Activated naive CD8-positive, alpha-beta T cell treated with anti-CD3 and anti-CD28 coated beads, Interleukin-2, amount 50 U/mL, for 24 hours (primary cell): ENCODE measurements at regions not wholly inside any gene's neighbourhood (a gene's known extent, or its start where the extent isn't known, plus 50 kb on each side); places are given as distances from the start of the nearest gene placed in this dataset.
"Not testable (repeated sequence)": the region's sequence is repeated elsewhere in the genome, so short reads cannot be mapped to it uniquely, and the experiment has no call there.

ENCODE experiments used
- ATAC-seq: fragments of 150-1000 bp; cut with Tn5 transposase; one replicate; pipeline ENCODE4 v1.10.0; 2021
- DNase-seq: peaks from one replicate; pipeline ENCODE4 v3.0.0; 2021
- H3K27ac Mint-ChIP-seq: one replicate; pipeline ENCODE4 v1.8.0; 2021; ENCODE audit warnings: mild to moderate bottlenecking, mixed read lengths
- H3K27me3 Mint-ChIP-seq: one replicate; pipeline ENCODE4 v1.8.0; 2021; ENCODE audit warnings: mixed read lengths
- H3K36me3 Mint-ChIP-seq: one replicate; pipeline ENCODE4 v1.8.0; 2021; ENCODE audit warnings: low read depth, mixed read lengths
- H3K4me1 Mint-ChIP-seq: one replicate; pipeline ENCODE4 v1.8.0; 2021; ENCODE audit warnings: mixed read lengths
- H3K4me3 Mint-ChIP-seq: one replicate; pipeline ENCODE4 v1.8.0; 2021; ENCODE audit warnings: mild to moderate bottlenecking, moderate library complexity, mixed read lengths
- H3K9me3 Mint-ChIP-seq: one replicate; pipeline ENCODE4 v1.8.0; 2021; ENCODE audit warnings: mixed read lengths

DNA sequence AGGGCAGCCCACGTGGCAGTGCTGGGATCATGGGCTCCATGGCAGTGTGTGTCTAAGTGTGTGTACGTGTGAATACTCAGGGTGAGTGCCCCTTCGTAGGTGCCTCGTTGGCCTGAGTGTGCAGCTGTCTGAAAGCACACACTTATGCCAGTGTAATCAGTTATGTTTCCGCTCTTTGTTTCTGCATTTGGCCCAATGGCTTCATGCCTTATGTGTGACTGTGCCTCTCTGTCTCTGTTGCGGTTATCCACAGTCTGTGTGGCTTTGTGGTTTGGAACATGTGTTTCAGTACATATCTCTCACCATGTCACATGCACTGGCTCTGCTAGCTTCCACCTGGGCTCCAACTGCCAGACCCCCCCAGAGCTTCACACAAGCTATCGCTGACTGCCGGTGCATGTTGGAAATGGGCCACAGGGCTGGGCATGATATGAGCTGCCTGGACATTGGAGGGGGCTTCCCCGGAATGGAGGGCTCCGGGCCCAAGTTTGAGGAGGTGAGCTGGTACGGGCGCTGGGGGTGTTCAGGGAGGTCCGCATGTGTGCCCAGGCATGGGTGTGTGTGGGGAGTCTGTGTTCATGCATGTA is 70.3 kb upstream of the TINAGL1 start:
- Mint-ChIP-seq H3K9me3 (no peaks in the 10 kb centered on the region), H3K4me1 (peaks cover 17% of the 10 kb centered on the region), H3K4me3 (no peak overlapping the region), H3K27me3 (peaks cover 20% of the 10 kb centered on the region), H3K27ac (peak overlapping the region; percentile 13), H3K36me3 (no peaks in the 10 kb centered on the region)
- ATAC-seq (peak; percentile 72), DNase-seq (peak; percentile 18)

DNA sequence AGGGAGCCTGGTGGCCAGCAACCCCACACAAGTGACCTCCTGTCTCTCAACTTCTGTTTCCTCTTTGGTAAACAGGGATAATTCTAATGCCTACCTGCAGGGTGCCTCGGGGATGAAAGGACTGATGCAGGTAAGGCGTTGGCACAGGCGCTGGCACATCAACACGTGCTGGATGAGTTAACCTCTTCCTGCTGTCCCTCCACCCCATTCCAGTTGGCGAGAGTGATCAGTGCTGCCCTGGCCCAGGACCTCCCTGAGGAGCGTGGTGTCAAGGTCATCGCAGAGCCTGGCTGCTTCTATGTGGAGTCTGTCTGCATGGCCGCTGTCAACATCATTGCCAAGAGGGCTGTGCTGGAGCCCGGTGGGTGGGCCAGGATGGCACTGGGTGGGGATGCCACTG is 69.1 kb upstream of the TINAGL1 start:
- no peak overlapping the region for H3K27ac Mint-ChIP-seq
- no peaks in the 10 kb centered on the region for H3K36me3 Mint-ChIP-seq
- ATAC-seq: no peak
- no peak overlapping the region for H3K4me3 Mint-ChIP-seq
- H3K4me1 Mint-ChIP-seq: peaks cover 17% of the 10 kb centered on the region
- peaks cover 20% of the 10 kb centered on the region for H3K27me3 Mint-ChIP-seq
- DNase-seq: no peak
- no peaks in the 10 kb centered on the region for H3K9me3 Mint-ChIP-seq

DNA sequence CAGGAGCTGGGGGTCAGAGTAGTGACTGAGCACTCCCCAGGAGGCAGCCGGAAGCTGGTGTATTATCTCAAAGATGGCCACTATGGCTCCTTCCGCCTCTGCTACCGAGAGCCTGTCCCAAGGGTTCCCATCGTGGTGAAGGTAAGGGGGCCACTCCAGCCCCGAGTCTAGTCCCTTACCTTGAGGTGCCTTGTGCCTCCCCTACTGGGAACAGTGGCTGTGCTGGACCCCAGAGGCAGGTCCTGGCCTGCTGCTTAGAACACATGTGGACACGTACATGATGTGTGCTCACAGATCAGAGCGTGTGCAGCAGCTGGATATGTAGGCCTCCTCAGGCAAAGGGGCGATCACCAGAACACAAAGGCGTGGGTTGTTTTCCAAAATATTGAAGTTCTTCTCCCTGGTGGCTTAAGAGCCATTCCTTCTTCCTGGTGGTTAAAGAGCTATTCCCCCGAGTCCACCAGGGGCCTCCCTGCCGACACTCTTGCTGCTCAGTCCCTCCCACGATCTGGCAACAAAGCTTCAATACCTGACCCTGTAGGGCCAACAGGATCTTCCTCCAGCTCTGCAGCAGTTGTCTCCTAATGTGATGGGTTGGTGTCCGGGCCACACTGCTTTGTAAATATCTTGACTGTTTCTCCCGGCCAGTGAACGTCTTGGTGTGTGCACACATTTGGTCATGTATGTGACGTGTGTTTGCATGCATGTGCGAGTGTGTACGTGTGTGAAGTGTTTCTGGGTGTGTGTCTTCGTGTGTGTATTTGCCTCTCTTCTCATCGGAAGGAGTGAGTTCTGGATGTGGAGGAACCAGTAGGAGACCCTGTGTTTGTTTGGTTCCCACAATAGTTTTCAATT is 68.4 kb upstream of the TINAGL1 start:
- no peaks in the 10 kb centered on the region for H3K9me3 Mint-ChIP-seq
- peak overlapping the region; percentile 23 for H3K27ac Mint-ChIP-seq
- ATAC-seq (no peak), DNase-seq (no peak)
- H3K4me3 Mint-ChIP-seq: no peak overlapping the region
- H3K36me3 Mint-ChIP-seq: no peaks in the 10 kb centered on the region
- peaks cover 17% of the 10 kb centered on the region for H3K4me1 Mint-ChIP-seq
- peaks cover 18% of the 10 kb centered on the region for H3K27me3 Mint-ChIP-seq

DNA sequence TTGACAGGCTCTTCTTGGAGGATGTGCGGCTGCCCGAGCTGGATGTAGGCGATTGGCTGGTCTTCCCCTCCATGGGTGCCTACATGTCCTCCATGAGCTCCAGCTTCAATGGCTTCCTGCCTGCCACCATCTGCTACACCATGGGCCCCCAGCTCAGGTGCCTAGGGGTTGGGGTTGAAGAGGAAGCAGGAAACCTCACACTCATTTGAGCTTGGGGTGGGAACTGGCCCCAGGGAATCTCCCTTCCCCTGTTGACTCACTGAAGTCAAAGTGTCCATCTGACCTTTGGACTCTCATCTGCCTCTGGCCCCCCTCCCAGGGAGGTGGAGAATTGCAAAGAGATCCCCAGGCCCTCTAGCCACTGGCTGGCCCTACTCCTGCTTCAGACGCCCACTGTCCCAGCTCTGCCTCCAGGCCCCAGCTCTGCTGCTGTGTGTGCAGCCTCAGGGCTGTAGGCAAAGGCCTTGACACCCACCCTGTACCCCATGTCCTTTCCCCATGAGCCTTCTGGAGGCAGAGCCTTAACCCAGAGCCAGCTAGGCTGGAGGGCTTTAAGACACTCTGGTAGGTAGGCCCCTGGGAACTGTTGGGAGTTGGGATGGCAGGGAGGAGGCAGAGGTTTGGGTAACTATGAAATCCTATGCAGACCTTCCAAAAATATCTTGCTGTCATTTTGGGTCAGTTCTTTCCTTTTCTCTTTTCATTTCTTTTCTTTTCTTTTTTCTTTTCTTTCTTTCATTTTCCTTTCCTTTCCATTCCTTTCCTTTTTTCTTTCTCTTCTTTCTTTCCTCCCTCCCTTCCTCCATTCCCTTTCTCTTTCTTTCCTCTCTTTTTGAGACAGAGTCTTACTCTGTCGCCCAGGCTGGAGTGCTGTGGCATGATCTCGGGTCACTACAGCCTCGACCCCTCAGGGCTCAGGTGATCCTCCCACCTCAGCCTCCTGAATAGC is 66.9 kb upstream of the TINAGL1 start:
- no peak overlapping the region for H3K27ac Mint-ChIP-seq
- H3K9me3 Mint-ChIP-seq: no peaks in the 10 kb centered on the region
- H3K4me3 Mint-ChIP-seq: no peak overlapping the region
- ATAC-seq (peak; percentile 34), DNase-seq (peak; percentile 8)
- H3K27me3 Mint-ChIP-seq: peaks cover 14% of the 10 kb centered on the region
- H3K36me3 Mint-ChIP-seq: no peaks in the 10 kb centered on the region
- H3K4me1 Mint-ChIP-seq: peaks cover 17% of the 10 kb centered on the region

DNA sequence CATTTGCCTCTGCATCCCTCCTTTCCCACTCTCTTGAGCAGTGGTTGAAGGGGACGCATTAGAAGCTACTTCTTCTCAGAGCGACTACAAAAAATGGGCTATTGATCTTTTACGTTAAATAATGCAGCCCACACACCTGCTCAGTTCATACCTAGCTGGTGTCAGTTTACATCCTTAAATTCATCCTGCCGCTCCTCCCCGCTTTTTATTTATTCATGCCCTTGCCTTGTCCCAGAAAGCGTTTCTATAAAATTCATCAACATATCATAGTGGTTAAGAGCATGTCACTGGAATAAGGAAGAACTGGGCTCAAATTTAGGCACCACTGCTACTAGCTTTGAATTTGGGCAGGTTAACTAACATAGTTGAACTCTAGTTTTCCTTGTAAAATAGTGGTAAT is 66.0 kb upstream of the TINAGL1 start:
- Mint-ChIP-seq H3K36me3 (no peaks in the 10 kb centered on the region), H3K9me3 (no peaks in the 10 kb centered on the region), H3K4me1 (peaks cover 16% of the 10 kb centered on the region), H3K27ac (no peak overlapping the region), H3K27me3 (peaks cover 14% of the 10 kb centered on the region), H3K4me3 (no peak overlapping the region)
- ATAC-seq: no peak
- no peak for DNase-seq

DNA sequence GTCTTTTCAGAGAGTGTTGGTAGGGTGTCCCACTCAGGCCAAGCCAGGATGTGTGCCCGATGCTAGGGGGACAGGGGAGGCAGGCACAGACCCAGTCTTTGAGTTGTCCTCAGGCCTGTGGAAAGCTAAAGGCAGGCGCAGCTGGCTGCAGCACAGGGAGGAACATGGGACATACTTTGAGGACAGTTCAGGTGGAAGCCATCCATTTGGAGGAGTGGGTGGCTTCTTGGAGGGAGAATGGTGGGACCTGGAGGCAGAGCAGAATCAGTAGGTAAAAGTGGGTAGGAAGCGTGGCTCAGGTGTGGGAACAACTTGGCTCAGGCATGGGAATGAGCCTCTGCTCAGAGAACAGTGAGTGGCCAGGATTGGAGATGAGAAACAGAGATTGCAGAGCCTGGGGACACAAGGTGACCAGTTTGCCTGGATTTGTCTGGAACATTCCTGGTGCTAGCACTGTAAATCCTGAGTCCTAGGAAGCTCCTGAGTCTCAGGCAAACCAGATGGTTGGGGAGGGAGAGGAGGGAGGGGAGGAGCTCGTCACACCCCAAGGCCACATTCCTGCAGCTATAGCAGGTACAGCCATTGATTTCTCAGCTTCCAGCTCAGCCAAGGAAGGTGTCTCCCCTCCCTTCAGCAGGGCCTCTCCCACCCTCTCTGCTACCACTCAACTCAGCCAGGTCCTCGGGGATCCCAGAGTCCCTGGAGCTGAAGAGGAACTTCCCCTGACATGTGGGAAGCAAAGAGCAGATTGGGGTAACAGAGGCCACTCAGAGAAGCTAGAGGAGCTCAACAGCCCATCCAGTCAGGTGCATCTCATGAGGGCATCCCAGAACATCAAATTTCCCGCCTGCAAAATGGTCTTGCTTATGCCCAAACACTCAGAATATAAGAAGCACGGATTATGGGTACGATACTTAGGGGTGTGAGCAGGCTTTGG is 65.2 kb upstream of the TINAGL1 start:
- Mint-ChIP-seq H3K4me1 (peaks cover 8% of the 10 kb centered on the region), H3K4me3 (no peak overlapping the region), H3K27ac (no peak overlapping the region), H3K27me3 (peaks cover 12% of the 10 kb centered on the region), H3K9me3 (no peaks in the 10 kb centered on the region), H3K36me3 (no peaks in the 10 kb centered on the region)
- ATAC-seq: no peak
- no peak for DNase-seq

DNA sequence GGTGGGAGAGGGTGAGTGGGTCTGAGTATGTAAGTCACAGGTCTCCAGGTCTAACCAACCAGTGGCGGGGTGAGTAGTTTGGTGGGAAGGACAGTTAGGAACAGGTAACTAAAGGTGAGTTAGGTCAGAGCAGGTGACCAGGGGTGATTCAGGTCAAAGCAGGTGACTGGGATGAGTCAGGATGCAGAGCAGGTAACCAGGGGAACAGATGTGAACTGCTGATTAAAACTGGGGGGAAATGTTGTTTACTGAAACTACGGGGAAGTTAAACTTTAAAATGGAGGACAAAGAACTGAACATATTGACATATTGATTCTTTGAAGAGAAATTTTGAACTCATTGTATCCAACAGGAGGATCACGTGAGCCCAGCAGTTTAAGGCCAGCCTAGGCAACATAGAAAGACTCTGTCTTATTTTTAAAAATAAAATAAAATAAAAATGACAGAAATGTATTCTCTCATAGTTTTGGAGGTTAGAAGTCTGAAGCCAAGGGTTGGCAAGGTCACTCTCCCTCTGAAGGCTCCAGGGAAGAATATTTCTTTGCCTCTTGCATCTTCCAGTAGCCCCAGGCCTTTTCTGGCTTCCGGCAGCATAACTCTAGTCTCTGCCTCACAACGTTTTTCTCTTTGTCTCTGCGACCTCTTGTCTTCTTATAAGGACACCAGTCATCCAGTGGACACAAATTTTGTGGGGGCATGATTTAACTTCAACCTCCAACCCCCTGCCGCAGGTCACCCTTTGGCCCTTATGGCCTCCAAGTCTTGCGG is 64.3 kb upstream of the TINAGL1 start:
- ATAC-seq: no peak
- Mint-ChIP-seq H3K9me3 (no peaks in the 10 kb centered on the region), H3K4me1 (peaks cover 4% of the 10 kb centered on the region)

DNA sequence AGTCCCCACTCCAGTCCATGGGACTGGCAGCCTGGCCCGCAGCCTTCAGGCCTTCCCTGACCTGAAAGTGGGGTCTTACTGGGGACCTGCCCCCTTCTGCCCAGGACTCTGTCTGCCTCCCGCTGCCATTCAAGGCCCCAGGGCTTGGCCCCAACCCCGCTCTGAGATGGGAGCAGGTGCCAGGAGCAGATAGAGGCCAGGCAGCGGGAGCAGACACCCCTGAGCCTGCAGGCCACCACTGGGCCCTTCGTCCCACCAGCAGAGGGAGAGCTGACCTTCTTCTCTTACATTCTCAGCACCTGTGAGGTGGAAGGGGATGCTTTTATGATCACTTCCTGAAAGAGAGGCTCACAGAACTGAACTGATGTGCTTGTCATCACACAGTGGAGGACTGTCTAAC is 62.2 kb upstream of the TINAGL1 start:
- H3K27ac Mint-ChIP-seq: no peak overlapping the region
- H3K27me3 Mint-ChIP-seq: peaks cover 3% of the 10 kb centered on the region
- no peaks in the 10 kb centered on the region for H3K36me3 Mint-ChIP-seq
- peaks cover 3% of the 10 kb centered on the region for H3K4me1 Mint-ChIP-seq
- no peaks in the 10 kb centered on the region for H3K9me3 Mint-ChIP-seq
- DNase-seq (no peak), ATAC-seq (no peak)
- H3K4me3 Mint-ChIP-seq: no peak overlapping the region

More for the DNA sequence above, 64.3 kb upstream of the TINAGL1 start:
- H3K36me3 Mint-ChIP-seq: no peaks in the 10 kb centered on the region
- H3K4me3 Mint-ChIP-seq: no peak overlapping the region
- H3K27me3 Mint-ChIP-seq: peaks cover 6% of the 10 kb centered on the region
- DNase-seq: no peak
- H3K27ac Mint-ChIP-seq: no peak overlapping the region

DNA sequence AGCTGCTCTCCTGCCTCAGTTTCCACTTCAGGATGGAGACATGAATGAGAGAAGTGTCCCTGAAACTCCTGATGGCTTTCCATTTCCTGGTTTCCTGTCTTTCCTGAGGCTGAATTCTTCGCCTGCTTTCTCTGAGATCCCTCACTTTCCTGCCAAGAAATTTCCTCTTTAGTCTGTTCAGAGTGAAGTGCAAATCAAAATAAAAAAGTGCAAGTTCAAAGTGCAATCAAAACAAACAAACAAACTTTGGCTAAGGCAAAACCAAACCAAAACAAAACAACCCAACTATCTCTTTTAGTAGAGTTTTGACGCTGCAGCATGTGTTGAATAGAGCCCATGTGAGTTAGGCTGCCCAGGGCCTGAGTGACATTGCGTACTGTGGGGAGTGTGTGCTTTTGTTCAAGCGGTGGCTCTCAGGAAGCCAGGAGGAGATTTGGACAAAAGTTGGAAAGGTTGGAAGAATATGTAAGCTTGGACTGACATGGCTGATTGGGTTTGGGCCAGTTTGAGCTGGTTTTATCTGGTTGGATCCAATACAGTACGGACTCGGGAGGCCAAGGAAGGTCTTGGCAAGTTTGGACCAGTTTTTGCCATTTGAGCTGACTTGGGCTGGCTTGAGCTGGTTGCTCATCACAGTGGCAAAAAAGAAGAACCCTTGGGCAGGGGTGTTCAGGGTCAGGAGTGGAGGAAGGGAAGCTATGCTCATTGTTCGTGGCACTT is 61.1 kb upstream of the TINAGL1 start:
- Mint-ChIP-seq H3K27me3 (peaks cover 3% of the 10 kb centered on the region), H3K4me1 (no peaks in the 10 kb centered on the region), H3K4me3 (no peak overlapping the region), H3K27ac (no peak overlapping the region), H3K9me3 (no peaks in the 10 kb centered on the region), H3K36me3 (no peaks in the 10 kb centered on the region)
- DNase-seq (no peak), ATAC-seq (no peak)

DNA sequence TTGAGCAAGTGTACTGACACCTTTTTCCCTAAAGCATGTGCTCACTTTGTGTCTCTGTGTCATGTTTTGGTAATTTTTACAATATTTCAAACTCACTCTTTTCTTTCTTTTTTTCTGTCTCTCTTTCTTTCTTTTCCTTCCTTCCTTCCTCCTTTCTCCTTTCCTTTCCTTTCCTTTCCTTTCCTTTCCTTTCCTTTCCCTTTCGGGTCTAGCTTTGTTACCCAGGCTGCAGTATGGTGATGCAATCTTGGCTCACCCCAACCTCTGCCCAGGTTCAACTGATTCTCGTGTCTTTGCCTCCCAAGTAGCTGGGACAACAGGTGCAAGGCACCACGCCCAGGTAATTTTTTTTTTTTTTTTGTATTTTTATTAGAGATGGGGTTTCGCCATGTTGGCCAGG is 60.4 kb upstream of the TINAGL1 start:
- no peak overlapping the region for H3K4me3 Mint-ChIP-seq
- no peak for ATAC-seq

DNA sequence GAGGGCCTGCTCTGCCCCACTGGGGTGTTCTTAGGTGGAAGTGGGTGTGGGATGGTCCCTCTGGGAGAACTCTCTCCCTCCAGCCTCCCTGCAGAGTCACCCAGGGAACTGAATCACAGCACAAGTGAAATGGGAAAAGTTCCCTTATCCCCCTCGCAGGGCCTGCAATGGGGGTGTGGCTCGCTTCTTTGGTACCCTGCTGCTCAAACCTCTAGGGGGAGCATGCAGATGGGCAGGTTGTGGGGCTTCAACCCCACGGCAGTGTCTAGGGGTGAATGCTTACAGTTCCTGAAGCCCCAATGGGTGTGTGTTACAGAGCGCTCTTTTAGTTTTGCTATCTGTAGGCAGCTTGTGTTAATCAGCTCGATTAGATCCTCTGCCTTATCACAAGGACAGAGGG is 59.0 kb upstream of the TINAGL1 start:
- DNase-seq (no peak), ATAC-seq (no peak)
- H3K27me3 Mint-ChIP-seq: peaks cover 6% of the 10 kb centered on the region
- H3K27ac Mint-ChIP-seq: no peak overlapping the region
- no peaks in the 10 kb centered on the region for H3K9me3 Mint-ChIP-seq
- H3K4me3 Mint-ChIP-seq: no peak overlapping the region
- H3K4me1 Mint-ChIP-seq: no peaks in the 10 kb centered on the region
- no peaks in the 10 kb centered on the region for H3K36me3 Mint-ChIP-seq

More for the DNA sequence above, 60.4 kb upstream of the TINAGL1 start:
- H3K36me3 Mint-ChIP-seq: no peaks in the 10 kb centered on the region
- H3K9me3 Mint-ChIP-seq: no peaks in the 10 kb centered on the region
- no peaks in the 10 kb centered on the region for H3K4me1 Mint-ChIP-seq
- no peak overlapping the region for H3K27ac Mint-ChIP-seq
- DNase-seq: no peak
- peaks cover 4% of the 10 kb centered on the region for H3K27me3 Mint-ChIP-seq

DNA sequence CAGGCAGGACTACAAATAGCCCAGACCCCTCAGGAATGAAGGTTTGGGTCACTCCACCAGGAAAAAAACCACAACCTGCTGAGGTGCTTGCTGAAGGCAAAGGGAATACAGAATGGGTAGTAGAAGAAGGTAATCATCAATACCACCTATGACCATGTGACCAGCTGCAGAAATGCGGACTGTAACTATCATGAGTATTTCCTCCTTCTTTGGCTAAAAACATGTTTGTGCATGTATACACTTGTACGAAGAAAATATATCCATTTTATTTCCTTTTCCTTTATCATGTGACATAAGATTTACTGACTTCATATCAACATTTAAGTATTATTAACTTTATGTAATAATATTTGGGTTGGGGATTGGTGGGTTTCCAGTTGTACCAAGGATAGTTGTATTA is 58.3 kb upstream of the TINAGL1 start:
- H3K9me3 Mint-ChIP-seq, DNase-seq, H3K27ac Mint-ChIP-seq, H3K27me3 Mint-ChIP-seq, H3K36me3 Mint-ChIP-seq, H3K4me3 Mint-ChIP-seq, H3K4me1 Mint-ChIP-seq, ATAC-seq: not testable (repeated sequence)
